ENCODE measurements at regions not wholly inside any gene's neighbourhood (a gene's known extent, or its start where the extent isn't known, plus 50 kb on each side); places are given as distances from the start of the nearest gene placed in this dataset.
"Not testable (repeated sequence)": the region's sequence is repeated elsewhere in the genome, so short reads cannot be mapped to it uniquely, and the experiment has no call there.

DNA sequence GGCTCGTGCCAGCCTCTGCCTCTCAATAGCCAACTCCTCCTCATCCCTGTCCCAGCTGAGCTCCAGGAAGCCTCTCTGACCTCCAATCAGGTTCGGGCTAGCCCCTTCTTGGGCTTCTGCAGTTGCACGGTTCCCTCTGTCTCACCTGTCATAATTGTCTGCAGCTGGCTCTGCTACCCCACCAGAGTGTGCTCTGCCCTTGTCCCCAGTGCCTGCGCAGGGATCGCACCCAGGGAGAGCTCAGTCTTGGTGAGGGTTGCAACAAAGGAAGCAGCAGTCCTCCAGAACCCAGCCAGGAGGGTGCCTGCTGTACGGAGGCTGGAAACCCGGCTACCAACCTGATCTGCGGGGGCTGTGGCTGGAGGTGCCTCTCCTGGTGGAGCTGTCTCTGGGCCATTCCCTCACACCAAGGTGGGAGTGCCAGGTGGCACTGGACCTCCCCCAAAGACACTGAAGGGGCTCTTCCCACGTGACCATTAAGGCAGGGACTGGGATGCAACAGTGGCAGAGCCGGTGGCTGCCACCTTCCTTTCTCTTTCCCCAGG, 63.5 kb upstream of the DMRTB1 start:
- Mint-ChIP-seq H3K9me3 (no peaks in the 10 kb centered on the region), H3K27ac (no peak overlapping the region), H3K4me3 (no peak overlapping the region), H3K4me1 (ENCODE audit: low read depth) (peaks cover 13% of the 10 kb centered on the region), H3K36me3 (ENCODE audit: low read depth) (no peaks in the 10 kb centered on the region), H3K27me3 (ENCODE audit: insufficient read depth) (peaks cover 19% of the 10 kb centered on the region)
- no peak for DNase-seq
- TF ChIP-seq, protein P1, sequence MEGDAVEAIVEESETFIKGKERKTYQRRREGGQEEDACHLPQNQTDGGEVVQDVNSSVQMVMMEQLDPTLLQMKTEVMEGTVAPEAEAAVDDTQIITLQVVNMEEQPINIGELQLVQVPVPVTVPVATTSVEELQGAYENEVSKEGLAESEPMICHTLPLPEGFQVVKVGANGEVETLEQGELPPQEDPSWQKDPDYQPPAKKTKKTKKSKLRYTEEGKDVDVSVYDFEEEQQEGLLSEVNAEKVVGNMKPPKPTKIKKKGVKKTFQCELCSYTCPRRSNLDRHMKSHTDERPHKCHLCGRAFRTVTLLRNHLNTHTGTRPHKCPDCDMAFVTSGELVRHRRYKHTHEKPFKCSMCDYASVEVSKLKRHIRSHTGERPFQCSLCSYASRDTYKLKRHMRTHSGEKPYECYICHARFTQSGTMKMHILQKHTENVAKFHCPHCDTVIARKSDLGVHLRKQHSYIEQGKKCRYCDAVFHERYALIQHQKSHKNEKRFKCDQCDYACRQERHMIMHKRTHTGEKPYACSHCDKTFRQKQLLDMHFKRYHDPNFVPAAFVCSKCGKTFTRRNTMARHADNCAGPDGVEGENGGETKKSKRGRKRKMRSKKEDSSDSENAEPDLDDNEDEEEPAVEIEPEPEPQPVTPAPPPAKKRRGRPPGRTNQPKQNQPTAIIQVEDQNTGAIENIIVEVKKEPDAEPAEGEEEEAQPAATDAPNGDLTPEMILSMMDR (IDR thresholded peaks at IDR 0.05): no peak

DNA sequence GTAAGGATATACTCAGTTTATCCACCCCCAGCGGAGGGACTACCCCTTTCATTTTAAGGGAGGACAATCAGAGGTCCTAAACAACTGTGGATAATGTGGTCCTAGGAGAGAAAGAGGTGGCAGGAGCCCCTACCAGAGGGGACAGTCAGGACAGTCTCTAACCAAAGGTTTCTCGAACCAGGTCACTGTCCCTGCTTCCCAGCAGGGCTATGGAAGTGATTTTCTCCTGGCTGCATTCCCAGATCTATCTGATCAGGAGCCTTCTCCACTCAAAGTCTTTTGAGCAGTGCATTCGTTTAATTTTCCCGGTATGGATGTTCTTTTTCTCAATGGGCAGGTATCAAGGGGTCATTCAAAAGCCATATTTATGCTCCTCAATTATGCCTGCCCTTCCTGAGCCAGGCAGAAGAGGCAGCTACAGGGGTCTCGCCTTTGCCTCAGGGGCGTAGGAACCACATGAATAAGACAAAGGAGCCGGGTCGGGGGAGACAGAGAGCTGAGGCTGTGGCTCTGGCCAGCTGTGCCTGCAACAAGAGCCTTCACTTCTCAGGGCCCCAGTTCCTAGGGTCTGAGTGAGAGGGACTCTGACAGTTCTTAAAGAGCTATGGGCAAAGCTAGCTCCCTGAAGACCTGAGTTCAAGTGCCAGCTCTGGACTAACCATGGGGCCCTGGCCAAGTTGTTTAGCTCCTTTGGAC, 62.5 kb upstream of the DMRTB1 start:
- Mint-ChIP-seq H3K4me1 (ENCODE audit: low read depth) (peaks cover 16% of the 10 kb centered on the region), H3K36me3 (ENCODE audit: low read depth) (no peaks in the 10 kb centered on the region), H3K27me3 (ENCODE audit: insufficient read depth) (peaks cover 25% of the 10 kb centered on the region), H3K27ac (no peak overlapping the region), H3K9me3 (no peaks in the 10 kb centered on the region), H3K4me3 (no peak overlapping the region)
- DNase-seq: no peak
- TF ChIP-seq, protein P1 (IDR thresholded peaks at IDR 0.05): no peak

DNA sequence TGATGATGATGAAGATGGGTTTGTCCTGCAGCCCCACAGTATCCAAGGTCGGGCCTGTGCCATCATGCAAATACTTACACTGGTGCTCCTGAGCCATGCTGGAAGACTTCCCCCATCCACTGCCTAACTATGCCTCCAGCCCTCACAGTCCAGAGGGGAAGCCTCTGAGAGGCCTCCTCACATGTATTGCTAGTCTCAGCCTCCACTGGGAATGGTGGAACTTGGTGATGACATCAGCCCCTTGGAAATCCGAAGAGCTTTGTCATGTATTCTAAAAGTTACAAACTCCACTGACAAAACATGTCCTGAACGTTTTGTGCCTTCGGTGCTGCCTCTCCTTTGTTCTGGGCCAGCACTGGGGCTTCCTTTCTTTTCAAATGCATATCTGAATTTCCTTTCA, 61.1 kb upstream of the DMRTB1 start:
- no peak for DNase-seq
- H3K27ac Mint-ChIP-seq: no peak overlapping the region
- H3K4me1 Mint-ChIP-seq (ENCODE audit: low read depth): peaks cover 16% of the 10 kb centered on the region
- H3K9me3 Mint-ChIP-seq: no peaks in the 10 kb centered on the region
- no peaks in the 10 kb centered on the region for H3K36me3 Mint-ChIP-seq (ENCODE audit: low read depth)
- H3K27me3 Mint-ChIP-seq (ENCODE audit: insufficient read depth): peaks cover 37% of the 10 kb centered on the region
- TF ChIP-seq, protein P1 (IDR thresholded peaks at IDR 0.05): no peak
- no peak overlapping the region for H3K4me3 Mint-ChIP-seq

DNA sequence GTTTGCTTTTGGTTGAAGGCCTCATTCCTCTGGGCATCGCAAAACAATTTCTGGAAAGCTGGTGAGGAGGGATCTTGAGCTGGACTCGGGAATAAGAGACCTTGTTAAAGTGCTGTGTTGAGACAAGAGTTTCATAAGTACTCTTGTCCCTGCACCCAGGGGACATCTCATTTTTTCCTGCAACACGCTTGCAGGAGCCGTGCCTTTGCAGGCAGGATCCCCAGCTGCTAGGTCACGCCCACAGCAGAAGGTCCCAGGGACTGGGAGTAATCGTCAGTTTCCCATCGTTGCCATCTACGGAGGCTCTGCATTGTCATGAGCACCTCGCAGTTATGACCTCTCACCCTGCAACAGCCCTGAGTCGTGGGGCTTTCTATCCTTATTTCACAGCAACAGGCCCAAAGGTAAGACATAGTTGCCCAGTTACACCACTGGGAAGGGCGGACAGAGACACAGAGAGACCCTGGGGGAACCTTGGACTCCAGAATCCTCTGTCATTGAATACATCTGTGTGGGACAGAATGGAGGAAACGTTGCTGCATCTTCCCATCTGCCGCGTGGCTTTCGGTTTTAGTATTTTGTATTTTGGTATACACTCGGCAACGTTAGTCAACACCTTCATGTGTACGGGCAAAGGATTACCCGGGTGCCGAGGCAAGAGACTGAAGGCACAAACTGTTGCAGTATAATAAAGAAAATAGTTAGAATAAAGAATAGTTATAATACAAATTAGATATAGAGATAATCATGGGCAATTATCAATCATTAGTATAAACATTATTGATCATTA, 60.4 kb upstream of the DMRTB1 start:
- H3K4me3 Mint-ChIP-seq: no peak overlapping the region
- no peaks in the 10 kb centered on the region for H3K36me3 Mint-ChIP-seq (ENCODE audit: low read depth)
- peaks cover 44% of the 10 kb centered on the region for H3K27me3 Mint-ChIP-seq (ENCODE audit: insufficient read depth)
- DNase-seq: no peak
- peaks cover 16% of the 10 kb centered on the region for H3K4me1 Mint-ChIP-seq (ENCODE audit: low read depth)
- no peak overlapping the region for H3K27ac Mint-ChIP-seq
- no peaks in the 10 kb centered on the region for H3K9me3 Mint-ChIP-seq
- TF ChIP-seq, protein P1 (IDR thresholded peaks at IDR 0.05): no peak

DNA sequence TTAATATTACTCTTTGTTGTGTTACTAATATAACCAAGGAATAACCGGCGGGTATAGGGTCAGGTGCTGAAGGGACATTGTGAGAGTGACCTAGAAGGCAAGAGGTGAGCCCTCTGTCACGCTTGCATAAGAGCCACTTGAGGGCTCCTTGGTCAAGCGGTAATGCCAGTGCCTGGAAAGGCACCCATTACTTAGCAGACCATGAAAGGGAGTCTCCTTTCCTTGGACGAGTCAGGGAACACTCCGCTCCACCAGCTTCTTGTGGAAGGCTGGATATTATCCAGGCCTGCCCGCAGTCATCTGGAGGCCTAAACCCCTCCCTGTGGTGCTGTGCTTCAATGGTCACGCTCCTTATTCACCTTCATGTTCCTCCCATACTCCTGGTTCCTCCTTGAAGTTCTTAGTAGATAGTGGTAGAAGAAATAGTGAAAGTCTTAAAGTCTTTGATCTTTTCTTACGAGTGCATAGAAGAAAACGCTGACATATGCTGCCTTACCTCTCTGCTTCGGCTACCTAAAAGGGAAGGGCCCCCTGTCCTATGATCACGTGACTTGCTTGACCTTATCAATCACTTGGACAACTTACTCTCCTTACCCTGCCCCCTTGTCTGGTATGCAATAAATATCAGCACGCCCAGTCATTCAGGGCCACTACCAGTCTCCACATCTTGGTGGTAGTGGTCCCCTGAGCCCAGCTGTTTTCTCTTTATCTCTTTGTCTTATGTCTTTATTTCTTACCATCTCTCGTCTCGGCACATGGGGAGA, 59.6 kb upstream of the DMRTB1 start:
- not testable (repeated sequence) for H3K9me3 Mint-ChIP-seq; H3K4me3 Mint-ChIP-seq; H3K27ac Mint-ChIP-seq; DNase-seq; H3K36me3 Mint-ChIP-seq (ENCODE audit: low read depth)
- H3K4me1 Mint-ChIP-seq (ENCODE audit: low read depth): peaks cover 16% of the 10 kb centered on the region
- peaks cover 49% of the 10 kb centered on the region for H3K27me3 Mint-ChIP-seq (ENCODE audit: insufficient read depth)

All from HFFc6 (cell line).